Fibroblast of peridontal ligament (primary cell): ENCODE measurements at regions not wholly inside any gene's neighbourhood (a gene's known extent, or its start where the extent isn't known, plus 50 kb on each side); places are given as distances from the start of the nearest gene placed in this dataset.

Experiments used
- DNase-seq: peaks from one replicate; pipeline ENCODE4 v3.0.0-alpha.2; 2010; ENCODE audit errors: extremely low read depth

- no peak for DNase-seq
These were observed 76.2 kb upstream of the ARHGEF7 start for GRCh38 chr13:111038887-111039286.

GRCh38 chr13:111037927-111038326, 77.2 kb upstream of the ARHGEF7 start:
- peak; percentile 30 for DNase-seq

GRCh38 chr13:111036665-111037064, 78.4 kb upstream of the ARHGEF7 start:
- no peak for DNase-seq

- DNase-seq = no peak
These were observed 79.2 kb upstream of the ARHGEF7 start for GRCh38 chr13:111035861-111036260.

- DNase-seq = peak; percentile 28
These were observed 80.3 kb upstream of the ARHGEF7 start for GRCh38 chr13:111034811-111035210.

- no peak for DNase-seq
These were observed 81.7 kb upstream of the ARHGEF7 start for GRCh38 chr13:111033172-111034130.

- peak; percentile 76 for DNase-seq
These were observed 83.6 kb upstream of the ARHGEF7 start for GRCh38 chr13:111031531-111031961.

- DNase-seq = no peak
These were observed 85.0 kb upstream of the ARHGEF7 start for GRCh38 chr13:111029957-111030609.

- DNase-seq = no peak
These were observed 87.4 kb upstream of the ARHGEF7 start for GRCh38 chr13:111027458-111028439.

GRCh38 chr13:111025310-111025709, 89.8 kb upstream of the ARHGEF7 start:
- no peak for DNase-seq

GRCh38 chr13:111022886-111023285, 92.2 kb upstream of the ARHGEF7 start:
- no peak for DNase-seq

GRCh38 chr13:111022241-111022640, 92.9 kb upstream of the ARHGEF7 start:
- DNase-seq = no peak

GRCh38 chr13:111021270-111021669, 93.8 kb upstream of the ARHGEF7 start:
- DNase-seq = no peak

- DNase-seq = no peak
These were observed 94.6 kb upstream of the ARHGEF7 start for GRCh38 chr13:111020546-111020945.

- DNase-seq = no peak
These were observed 95.1 kb upstream of the ARHGEF7 start for GRCh38 chr13:111020021-111020420.

GRCh38 chr13:111017755-111018459, 97.2 kb upstream of the ARHGEF7 start:
- no peak for DNase-seq

- DNase-seq = no peak
These were observed 98.3 kb upstream of the ANKRD10 start for GRCh38 chr13:111013196-111013595.

- DNase-seq = no peak
These were observed 97.0 kb upstream of the ANKRD10 start for GRCh38 chr13:111011899-111012298.

GRCh38 chr13:111008351-111008750, 93.5 kb upstream of the ANKRD10 start:
- no peak for DNase-seq

GRCh38 chr13:111007209-111007608, 92.3 kb upstream of the ANKRD10 start:
- DNase-seq = no peak

GRCh38 chr13:111006506-111007031, 91.7 kb upstream of the ANKRD10 start:
- peak; percentile 88 for DNase-seq
